GM21367 (cell line): ENCODE measurements at regions not wholly inside any gene's neighbourhood (a gene's known extent, or its start where the extent isn't known, plus 50 kb on each side); places are given as distances from the start of the nearest gene placed in this dataset.
A peak's percentile ranks its signal among the peaks of the same experiment; 100 is the strongest.

ENCODE experiments used
- ATAC-seq: cut with Tn5 transposase; IDR thresholded peaks from one replicate; pipeline ENCODE4 v1.9.1; 2021; ENCODE audit not compliant: unreplicated experiment

DNA sequence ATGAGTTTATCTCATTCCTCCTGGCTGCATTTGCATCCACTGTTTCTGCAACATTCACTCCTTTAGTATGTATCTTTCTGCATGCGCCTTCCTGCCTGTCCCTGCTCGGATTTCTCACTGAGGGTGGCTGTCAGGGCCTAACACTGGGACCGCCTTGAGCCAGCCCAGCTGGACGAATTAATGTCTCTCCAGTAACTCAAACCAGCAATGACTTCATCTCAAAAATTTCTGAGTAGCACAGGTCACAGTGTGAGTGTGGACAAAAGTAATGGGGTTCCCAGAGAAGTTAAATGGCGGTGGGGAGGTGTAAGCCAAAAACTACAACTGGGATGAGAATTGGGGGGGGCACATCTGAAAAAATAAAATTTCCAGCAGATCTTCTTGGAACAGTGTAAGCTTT, 444.0 kb upstream of the MGMT start:
- ATAC-seq, result no peak

DNA sequence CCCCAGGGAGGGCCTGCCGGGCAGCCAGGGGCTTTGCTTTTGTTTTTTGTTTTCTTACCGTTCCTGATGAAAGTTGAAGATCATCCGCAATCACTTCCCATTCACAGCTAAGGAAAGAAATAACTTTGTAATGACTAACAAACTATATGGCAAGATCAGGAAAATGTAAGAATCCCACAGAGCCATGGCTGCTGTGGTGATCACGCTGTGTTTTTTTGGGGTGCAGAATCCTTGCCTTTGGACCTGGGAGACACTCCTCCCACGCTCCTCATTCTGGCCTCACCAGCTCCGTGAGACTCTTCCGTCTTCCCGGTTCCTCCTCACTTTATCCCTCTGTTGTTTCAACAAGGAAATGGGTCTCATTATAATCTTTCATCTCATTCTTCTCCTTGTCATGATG, 443.0 kb upstream of the MGMT start:
- ATAC-seq, result no peak

DNA sequence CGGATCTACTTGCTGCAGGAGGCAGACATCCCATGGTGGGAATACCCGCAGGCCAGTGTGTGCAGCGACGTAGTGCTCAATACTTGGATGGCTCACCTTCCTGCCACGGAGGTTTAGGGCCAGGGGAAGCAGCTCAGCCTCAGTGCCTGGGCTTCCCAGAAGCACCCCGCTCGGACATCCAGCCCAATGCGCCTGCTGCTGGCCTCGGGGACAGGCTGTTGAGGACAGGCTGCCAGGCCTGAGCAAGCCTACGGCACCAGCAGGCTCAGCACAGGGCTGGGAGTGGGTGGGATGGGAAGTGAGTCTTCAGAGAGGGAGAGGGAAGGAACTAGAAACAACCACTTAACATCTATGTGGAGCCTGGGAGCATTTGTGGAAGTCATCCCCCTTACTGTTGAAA, 441.3 kb upstream of the MGMT start:
- no peak for ATAC-seq

DNA sequence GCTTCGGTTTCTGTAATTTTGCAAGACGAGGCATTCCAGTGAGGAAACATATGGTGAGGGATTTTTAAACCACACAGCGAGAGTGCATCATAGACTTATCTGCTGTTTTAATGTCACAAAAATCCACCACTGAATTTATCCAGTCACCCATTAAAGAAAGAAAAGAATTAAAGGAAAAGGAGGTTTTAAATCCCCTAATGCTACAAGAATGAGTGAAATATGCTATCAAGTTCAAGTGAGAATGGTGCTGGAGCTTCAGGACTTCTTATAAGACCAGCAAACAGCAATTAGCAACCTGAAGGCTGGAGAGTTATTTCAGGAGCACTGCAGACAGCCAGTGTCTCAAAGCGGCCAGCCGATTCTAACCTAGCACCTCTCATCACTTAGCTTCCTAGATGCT, 439.1 kb upstream of the MGMT start:
- ATAC-seq, result no peak

DNA sequence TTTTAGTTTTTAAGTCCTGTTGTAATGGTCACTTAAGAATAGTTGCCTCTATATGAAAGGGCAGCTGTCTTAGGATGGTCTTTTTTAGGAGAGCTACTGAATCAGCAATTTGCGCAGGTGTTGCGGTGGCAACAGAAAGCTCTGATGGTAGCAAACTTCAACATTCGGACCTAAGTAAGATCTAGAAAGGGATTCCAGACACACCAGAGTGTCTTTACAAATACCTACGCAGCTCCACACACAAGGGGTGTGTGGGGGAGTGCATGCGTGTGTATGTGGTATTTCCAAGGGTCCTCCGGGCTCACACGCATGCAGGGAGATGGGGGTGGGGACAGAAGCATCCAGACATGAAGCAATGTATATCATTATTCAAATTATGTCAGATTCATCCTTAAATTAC, 438.6 kb upstream of the MGMT start:
- no peak for ATAC-seq

DNA sequence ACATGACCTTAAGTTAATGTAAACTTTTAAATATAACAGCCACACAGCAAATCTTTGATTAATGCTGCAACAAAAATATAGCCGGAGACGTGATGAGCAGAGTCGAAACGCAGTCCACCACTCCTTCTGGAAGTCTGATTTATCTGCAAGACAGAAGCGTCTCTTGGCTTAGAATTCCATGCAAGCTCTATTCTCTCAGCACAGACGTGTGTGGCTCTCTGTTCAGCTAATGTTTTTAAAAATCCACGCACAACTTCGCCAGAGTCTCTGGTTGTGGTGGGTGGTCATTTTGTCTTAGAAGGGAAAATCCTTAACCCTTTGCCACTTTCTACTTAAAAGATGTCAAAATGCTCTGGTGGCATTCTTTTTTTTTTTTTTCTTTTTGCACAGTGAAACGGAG, 438.0 kb upstream of the MGMT start:
- ATAC-seq, result no peak

DNA sequence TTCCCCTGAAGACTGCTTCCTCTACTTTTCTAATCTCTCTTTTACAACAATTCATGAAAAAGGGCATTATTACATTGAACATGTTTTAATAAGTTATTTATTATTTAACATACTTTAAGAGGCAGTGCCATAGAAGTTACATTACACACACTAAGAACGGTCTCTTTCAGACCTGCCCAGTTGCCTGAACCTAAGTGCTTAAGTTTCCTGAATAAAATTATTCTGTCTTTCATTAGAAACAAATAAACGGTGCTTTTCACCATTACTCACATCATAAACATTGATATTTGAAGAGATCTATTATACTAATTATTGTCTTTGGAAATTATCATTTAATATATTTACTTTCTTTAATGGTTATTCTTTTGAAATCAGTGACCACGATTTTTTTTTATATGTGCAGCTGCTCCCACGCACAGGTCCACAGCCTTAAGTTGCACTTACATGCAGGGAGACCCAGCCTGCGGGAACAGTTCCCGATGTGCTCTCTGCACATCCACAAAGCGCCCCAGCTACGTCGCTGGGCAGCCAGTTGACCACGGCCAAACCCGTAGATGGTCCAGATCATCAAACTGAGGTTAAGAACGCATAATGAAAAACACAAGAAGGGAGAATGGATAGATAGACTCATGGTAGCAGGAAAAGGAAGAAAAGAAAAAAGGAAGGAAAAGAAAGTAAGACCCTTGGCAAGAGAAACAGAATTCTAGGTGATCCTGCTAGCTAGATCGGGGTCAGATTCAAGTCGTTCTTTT, 437.0 kb upstream of the MGMT start:
- no peak for ATAC-seq

DNA sequence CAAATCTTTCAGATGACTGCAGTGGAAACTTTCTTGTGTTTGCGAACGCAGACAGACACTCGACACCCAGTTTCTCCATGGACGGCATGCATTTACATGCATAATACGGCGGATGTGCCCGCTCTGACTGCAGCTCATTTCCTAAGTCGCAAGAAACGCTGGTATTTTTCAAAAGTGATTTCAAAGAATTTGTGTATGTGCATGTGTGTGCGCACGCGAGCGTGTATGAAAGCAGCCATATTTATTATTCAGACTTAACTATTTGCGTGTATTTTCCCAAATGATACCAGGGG, 436.5 kb upstream of the MGMT start:
- ATAC-seq, result no peak

DNA sequence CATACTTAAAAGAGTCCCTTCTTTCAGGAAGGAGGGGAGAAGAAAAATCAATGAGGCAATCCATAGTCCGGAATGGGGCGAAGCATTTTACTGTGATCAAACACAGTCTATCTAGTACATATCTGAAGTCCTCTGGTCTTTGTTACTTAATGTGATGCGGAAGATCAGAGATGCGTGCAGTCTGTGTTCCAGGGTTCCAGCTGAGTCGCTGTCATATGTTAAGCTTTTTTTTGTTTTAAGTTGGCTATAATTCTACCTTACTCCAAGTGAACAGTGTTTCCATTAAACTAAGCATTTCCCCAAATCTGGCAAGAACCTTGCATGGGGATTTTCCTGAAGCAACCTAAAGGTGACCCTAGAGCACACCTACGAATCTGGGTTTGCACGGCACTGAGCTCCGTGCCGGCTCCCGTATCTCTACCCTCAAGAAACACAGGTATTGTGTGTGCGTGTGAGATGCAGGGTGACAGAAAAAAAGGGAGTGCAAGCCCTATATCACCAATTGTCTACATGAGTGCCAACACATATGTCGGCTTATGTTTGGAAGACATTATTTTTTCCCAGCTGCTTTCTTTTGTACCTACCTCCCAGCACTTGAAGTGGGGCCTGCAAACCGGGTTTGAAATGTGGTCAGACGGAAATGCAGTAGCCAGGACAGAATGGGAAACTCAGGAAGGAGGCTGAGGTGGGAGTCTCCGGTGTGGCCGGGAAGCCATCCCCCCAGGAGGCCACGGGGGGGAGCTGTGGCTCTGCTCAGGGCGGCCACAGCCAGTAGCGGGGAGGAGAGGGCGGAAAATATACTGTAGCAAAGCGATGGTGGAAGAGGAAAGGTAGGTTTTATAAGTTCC, 435.8 kb upstream of the MGMT start:
- peak; percentile 82 for ATAC-seq

DNA sequence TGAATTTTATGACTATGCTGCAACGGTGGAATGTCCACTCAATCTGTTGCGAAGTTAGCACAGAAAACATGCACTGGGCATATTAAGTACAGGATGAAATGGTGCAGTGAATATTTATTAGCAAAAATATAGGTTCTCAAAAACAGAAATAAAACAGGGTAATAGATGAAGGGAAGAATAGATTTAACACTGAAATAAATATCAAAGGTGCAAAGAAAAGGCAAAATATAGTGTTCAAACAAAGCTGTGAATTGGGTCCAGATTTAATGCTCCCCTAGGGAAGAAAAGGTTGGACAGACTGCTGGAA, 435.2 kb upstream of the MGMT start:
- no peak for ATAC-seq

DNA sequence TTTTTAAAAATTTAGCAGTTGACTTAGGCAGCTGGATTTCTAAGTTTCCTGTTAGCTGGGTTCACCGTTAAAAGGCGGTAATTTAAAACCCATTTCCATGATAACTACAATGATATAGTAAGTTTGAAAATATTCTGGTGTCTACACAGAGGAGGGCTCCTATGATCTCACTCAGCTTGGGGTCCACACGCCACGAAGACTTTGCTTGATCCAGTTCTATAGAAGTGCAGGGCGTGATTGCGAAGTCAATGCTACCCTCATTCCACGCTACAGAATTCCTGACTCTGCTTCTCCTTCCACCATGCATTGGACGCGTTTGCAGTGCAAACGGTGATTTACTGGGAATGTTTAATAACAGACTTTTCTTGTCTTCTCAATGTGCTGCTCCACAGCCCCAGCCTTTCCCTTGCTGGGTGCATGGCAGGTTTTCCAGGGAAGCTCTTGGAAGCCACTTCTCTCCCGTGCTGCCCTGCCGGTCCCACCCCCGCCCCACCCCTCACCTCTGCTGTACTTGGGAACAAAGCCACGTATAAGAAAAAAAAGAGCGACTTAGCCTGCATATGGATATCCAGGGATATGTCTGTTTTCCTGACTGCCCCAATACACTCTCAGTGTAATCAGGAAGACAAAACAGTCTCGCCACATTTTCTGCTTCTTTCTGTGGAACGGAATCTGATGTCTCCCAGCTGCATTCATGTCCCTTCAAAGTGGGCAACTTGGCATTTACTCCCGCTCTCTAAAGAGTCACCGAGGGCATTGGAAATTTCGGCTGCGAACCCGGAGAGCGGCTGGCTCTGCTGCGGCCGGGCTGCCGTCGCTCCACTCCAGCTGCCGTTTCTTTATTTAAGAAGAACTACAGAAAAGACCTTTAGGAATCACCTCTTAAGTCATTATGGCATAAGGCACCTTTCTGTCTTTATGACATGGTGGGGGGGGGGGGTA, 434.4 kb upstream of the MGMT start:
- no peak for ATAC-seq

DNA sequence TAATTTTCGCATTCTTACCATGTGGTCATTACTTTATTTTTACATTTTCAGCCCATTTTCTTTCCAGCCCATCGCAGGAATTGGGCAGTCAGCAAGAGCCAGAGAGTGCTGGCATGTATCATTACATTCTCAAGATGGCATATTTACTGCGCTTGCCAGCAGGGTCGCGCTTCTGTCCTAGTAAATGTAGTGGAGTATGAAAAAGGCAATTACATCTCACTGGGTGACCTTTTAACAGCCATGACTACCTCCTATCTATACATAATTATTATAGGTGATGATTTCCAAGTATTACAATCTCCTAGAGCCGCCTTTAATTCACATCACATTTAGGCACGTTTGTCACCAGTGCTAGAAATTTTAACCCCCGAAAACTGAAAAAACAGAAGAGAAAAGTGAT, 433.7 kb upstream of the MGMT start:
- no peak for ATAC-seq

DNA sequence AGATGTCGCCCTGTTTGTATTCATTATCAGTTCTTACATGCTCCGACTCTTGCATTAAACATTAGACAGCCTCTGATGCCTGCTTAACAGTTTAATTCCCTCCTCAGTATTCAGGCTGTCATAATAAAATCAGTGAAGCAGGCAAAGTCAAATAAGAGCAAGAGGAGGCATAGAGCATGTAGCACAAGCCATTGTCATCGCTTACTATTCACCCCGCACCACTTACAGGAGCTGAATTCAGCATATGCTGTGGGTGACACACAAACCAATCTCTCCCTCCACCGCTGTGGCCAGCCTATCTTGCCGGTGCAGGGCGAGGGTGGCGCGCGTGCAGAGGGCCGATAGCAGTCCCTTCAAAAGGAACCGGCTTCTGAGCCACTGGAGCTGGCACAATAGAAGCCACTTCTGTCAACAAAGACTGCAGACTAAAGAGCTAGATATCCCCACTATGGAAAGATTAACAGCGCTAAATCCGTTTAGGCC, 433.2 kb upstream of the MGMT start:
- ATAC-seq, result no peak

DNA sequence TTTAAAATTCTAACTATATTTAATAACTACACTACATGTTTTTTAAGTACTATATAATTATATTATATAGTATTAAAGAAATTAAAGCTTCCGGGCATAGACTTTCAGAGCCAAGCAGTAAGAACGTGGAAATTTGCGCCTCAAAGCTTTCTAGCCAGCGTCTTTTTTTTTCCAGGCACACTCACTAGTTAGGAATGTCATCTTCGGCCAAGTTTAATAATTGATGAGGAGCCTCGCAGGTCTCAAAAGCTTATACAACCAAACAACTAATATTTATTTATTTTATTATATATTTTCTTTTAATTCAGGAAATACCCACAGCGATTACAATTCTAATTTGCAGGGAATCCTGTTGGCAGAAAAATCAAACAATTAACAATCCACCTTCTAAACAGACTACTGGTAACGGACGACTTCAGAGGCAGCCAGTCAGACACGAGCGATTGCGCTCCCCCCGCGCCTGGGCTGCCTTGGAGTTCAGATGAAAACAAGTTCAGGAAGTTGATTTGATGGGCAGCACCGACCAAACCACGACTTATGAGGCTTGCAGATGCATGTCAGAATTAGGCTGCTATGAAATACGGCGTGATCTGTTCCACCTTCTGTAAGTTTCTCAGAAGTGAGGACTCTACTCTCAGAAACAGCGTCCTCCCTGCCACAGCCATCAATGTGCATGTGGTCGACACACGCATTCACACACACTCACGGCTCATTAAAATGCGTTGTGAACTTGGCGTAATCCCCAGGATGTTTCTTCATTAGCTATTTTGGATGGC, 431.8 kb upstream of the MGMT start:
- ATAC-seq, result no peak

DNA sequence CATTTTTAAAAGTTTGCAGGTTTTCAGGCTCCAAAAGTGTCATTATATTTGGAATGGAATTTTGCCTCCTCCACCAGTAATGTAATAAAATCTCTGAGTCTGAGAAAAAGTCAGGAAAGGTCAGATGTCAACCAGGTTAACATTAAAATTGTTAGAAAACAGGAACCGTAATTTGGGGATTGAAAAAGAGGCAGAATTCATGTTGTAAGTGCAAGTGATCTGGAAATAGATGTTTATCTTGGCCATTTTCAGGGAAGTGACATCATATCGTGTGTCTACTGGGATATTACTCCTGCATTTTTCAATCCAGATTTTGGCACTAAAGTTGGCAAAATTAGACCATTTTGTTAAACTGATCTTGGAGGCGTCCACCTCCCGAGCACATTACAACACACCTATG, 428.5 kb upstream of the MGMT start:
- ATAC-seq, result no peak

DNA sequence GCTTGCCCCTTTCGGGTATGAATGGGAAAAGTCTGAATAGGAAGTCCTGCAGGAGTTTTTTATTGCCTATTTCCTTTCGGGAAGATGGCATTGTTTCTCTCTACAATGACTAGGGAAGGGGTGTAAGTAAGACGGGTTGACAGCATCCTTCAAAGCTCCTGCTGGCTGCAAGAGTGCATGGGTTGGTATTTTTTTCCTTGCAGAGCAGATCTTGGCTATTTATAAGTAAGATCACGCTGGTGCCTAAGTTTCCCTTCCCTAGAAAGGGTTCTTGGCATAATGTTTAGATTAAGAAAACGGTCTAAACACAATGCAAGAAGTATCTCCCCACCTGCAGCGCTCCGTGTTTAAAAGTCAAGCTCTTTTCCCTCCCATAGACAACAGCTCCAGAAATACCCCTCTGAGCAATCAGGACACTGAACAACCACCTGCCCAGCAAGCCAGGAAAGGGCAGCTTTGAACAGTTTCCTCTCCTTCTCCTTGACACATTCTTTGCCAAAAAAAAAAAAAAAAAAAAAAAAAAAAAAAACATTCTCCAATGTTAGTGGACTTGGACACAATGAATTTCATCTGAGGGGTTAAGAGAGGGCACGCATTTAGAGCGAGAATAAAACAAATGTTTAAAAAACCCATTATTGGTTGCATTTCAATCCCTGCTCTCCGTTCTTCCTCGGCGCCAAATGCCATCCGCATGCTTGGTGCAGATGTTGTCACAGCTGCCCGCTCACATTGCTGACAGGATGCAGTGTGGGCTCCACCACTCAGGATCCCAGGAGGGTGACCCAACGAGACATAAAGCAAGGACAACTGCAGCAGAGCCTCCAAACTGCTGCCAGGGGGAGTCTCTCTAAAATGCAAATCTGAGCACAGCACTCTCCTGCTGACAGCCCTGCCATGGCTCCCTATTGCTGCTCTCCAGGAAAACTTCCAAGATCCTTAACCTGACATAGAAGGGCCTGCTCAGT, 427.4 kb upstream of the MGMT start:
- no peak for ATAC-seq

DNA sequence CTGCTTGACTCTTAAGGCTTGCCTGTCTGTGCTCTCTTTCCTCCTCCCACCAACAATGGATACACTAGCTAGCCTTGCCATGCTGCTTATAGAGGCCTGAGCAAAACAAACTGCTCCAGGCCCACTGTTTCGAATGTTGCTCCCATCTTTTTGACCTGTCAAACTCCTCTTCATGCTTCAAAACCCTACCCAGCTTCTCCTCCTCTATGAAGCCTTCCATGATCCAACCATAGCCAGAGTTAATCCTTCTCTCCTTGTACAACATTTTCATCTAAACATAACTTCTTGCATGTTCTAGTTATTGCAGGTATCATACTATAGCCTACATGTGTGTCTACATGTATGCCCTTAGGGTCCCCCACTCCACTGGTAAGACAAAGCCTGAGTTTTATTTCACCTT, 426.7 kb upstream of the MGMT start:
- ATAC-seq, result no peak

DNA sequence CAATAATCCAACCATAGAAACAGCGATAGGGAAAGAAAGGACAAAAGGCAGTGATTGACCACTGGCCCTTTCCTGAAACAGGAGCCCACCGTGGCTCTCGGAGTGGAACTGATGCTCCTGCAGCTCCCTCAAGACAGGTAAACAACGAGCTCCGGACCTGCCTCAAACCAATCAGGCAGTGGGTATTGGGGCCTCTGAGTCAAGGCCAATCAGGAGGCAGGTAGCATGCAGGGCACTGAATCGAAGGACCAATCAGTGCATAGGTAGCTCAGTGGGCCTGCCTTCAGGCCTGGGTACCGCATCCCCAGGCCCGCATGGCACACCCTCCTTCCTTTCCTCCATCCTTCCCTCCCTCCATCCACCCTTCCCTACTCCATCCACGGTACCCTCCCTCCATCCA, 425.1 kb upstream of the MGMT start:
- no peak for ATAC-seq

DNA sequence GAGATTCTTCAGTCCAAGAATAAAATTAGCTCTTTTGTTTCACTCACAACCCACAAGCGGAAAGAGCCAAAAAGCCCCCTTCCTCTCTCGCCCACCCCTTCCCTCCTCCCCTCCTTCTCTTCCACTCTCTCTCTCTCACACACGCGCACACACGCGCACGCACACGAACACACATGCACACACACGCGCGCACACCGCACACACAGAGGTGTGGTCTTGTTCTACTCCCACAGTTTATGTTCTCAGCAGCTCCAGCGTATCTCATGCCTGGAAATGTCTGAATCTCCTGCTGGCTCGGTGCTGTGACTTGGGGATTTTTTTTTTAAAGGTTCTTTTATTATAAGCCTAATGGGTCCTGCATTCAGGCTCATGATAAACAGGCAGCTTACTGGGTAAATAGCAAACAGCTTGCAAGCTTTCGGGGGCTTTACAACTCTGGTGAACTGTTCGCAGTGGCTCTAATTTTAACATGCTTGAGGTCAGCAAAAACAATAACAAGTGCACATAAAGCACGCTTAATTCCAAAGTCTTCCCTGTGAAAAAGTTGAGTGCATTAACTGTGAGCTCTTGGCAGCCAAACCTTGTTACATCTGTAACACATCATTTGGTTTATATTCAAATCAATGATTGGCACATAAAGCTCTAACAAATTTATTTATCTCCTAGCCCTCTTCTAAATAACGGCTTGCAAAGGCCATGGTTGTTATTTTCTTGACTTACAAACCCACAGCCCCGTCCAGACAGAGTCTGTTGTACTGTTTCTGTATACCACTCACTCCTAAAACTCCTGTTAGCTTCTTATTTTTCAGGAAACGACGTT, 424.1 kb upstream of the MGMT start:
- no peak for ATAC-seq
